A204.1 (cell line): ENCODE measurements at regions not wholly inside any gene's neighbourhood (a gene's known extent, or its start where the extent isn't known, plus 50 kb on each side); places are given as distances from the start of the nearest gene placed in this dataset.

Experiments
- FAIRE-seq: peaks from 2 replicates; lab custom pipeline; 2012; peaks lifted over from hg19 to GRCh38; lab: Jason Lieb, UNC

DNA sequence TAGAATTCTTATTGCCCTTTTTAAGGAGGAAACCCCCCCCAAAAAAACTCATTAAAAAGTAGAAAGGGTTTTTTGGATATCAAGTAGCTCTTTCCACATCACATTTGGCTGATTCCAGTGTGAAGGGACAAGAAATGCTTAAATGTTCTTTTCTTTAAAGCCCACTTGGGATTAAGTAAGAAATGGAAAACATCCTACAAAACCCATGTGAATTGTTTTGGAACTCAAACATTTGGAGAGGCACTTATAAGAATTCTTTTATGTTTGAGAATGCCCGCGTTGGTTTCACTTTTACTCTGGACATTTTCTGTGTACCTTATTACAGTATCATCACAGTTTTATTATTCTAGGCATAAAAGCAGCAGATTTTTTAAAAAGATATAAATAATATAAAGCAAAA, 301.1 kb upstream of the ACTBL2 start:
- FAIRE-seq = no peak

DNA sequence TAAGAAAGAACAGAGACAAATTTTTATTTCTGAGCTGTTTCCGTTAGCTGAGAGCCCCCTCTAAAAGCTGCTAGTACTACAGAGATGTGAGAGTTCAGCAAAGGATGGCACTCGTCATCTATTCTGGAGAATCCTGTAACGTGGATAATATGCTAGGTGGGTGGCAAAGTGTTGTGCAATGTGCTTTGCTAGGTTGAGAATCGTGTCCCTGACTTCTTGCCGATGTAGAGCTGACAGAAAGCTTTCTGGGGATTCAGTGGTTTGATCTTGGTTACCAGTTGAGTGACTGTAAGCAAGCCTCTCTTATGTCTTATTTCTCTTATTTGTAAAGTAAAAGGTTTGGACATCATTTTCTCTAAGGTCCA, 298.3 kb upstream of the ACTBL2 start:
- FAIRE-seq = no peak

DNA sequence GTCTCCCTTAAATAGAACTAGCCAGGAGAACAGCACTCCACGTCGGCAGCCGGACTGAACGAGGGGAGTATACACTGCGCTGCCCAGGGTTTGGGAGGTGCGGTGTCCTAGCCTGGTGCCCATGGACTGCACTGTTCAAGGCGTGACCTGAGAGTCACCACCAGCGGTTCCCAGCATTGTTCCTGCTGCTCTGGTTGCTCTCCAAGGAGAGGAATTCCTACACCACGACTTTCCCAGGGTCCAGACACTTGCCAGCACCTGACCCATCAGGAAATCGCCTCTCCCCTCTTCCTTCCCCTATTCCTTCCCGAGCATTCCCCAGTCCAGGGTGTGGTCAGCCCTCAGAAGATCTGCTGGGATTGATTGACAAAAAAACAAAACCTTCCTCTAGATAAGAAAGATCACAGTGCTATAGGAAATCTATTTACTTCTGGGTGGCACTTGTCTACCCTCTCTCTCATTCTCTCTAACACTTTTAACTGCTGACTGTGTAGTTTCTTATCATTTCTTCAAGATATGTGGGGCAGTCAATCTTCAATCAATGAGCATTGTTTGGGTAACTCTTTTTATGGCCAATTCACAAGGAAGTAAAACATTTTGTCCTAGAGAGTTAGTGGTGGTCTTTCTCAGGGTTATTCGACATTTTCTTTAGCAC, 297.8 kb upstream of the ACTBL2 start:
- no peak for FAIRE-seq

GRCh38 chr5:57779383-57780223, 297.0 kb upstream of the ACTBL2 start:
- FAIRE-seq = peak; percentile 97

- FAIRE-seq = no peak
Observed at GRCh38 chr5:57778501-57779091, 296.0 kb upstream of the ACTBL2 start.

- no peak for FAIRE-seq
Observed at GRCh38 chr5:57777174-57777581, 294.6 kb upstream of the ACTBL2 start.

- no peak for FAIRE-seq
Observed at GRCh38 chr5:57776035-57776434, 293.4 kb upstream of the ACTBL2 start.

- no peak for FAIRE-seq
Observed at GRCh38 chr5:57774439-57774838, 291.8 kb upstream of the ACTBL2 start.

DNA sequence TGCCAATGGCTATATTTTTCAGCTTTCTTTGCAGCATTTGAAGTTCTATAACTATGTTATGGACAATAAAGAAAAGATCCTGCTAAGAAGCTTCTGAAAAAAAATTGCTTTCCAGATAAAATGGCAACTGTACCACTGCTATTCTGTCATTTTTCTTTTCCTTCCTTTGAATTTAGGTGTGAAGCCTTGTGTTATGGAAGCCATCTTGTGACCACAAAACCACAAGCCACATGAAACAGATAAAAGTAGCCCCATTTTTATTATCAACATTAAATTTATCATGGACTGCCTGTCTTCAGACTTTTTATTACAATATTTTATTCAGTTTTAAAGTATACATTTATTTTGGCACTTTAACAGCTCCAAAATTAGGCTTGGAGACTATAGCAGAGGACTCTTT, 289.9 kb upstream of the ACTBL2 start:
- FAIRE-seq = no peak

GRCh38 chr5:57770039-57770438, 287.4 kb upstream of the ACTBL2 start:
- no peak for FAIRE-seq

DNA sequence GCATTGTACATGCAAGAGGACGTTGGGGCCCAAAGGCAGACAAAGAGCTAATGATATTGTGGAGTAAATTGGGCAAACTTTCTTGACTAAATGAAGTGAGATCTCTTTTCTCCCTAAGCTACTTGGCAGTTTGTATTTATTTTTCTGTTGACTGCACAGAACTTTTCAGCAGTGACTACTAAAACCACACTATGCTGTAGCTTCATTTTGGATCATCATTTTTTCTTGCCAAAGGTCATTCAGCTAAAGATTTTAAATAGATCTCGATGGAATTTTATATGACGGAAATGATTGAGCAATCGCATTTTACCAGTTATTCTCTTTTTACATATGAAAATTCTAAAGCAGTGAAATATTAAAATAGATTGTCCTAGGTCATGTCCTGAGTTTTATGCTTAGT, 286.1 kb upstream of the ACTBL2 start:
- FAIRE-seq = no peak

DNA sequence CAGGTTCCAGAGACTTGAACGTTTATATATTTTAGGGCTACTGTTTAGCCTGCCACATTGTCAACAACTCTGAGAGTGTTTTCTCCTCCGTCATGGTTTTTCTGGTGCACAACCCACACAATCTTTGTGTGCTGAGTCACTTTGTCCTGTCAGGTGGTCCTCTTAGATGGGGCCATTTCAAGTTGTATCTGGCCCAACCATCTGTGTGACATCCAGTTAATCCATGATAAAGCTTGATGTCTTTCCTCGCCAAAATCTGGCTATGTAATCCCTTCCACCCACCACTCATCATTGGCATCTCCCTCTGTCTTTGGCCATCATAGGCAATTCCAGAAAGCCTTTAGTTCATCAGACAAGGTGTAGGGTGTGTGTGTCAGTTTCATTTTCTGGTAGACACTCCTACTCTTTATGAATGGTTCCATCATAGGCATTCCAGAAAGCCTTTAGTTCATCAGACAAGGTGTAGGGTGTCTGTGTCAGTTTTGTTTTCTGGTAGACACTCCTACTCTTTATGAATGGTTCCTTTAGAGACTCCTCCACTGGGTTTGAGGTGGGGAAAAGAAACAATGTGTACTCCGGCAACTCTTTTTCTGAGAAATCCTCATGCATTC, 282.0 kb upstream of the ACTBL2 start:
- FAIRE-seq = no peak

DNA sequence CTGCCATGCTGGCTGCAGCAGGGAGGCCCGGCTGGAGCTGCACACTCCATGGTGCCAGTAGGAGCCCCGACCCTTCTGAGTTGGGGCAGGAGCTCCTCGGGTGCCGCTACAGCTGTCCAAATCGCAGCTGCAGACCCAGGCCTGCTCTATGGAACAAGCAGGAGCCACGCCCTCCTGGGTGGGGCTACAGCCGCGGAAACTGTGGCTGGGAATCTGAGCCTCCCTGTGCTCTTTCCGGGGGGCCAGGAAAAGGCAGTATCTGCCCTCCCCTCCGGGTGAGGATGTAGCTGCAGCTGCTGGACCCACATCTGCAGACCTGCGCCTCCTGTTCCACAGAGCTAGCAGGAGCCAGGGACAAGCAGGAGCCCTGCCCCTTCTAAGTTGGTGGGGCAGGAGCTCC, 278.9 kb upstream of the ACTBL2 start:
- FAIRE-seq = no peak

- FAIRE-seq = no peak
Observed at GRCh38 chr5:57754616-57755015, 272.0 kb upstream of the ACTBL2 start.

- FAIRE-seq = no peak
Observed at GRCh38 chr5:57753446-57753845, 270.8 kb upstream of the ACTBL2 start.

- FAIRE-seq = no peak
Observed at GRCh38 chr5:57751710-57752109, 269.1 kb upstream of the ACTBL2 start.

DNA sequence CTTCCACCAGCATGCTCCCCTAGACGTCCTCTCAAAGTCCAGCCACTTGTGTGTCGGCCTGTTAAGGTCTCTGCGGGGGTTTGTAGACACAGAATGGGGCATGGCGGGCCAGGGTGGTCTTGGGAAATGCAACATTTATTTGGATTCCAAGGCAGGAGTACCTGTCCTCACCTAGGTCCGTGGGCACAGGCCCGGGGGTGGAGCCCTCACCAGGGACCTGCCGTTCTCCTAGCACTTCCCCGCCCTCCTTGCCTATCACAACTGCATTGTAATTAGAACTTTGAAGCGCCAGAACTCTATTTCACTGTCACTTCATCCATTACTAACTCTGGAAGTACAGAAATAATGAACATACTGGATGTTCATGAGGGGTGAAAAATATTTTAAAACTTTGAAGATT, 268.3 kb upstream of the ACTBL2 start:
- FAIRE-seq = no peak

DNA sequence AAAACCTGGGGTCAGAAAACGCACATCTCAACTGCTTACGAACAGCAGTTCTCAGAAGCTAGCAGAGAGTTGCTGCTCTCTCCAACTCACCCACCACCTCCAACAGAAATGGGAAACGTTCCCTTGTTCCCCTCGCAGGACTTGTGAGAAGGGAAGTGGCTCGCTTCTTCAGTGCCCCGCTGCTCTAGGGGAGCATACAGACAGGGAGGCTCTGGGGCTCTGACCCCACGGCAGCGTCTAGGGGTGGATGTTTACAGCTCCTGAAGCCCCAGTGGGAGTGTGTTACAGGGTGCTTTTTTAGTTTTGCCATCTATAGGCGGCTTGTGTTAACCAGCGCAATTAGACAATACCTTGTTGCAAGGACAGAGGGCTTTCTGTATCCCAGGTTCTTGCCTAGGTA, 267.7 kb upstream of the ACTBL2 start:
- FAIRE-seq = no peak

DNA sequence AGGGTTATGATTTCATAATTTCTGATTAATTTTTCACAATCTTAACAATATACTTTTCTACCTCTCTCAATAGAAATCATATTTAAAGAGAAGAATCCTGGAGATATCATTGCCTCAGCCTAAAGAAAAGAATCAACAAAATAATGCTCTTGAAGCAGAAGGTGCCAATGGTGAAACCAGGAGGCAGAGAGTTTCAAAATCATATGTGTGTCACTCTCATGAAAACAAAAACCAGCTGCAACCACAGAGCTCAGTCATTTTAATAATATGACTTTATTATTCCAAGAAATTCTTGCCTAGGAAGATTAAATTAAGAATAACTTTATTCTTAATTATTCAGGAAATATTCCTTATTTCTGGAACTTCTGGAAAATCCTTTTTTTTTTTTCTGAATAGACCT, 266.8 kb upstream of the ACTBL2 start:
- no peak for FAIRE-seq

- no peak for FAIRE-seq
Observed at GRCh38 chr5:57745700-57746651, 263.4 kb upstream of the ACTBL2 start.

DNA sequence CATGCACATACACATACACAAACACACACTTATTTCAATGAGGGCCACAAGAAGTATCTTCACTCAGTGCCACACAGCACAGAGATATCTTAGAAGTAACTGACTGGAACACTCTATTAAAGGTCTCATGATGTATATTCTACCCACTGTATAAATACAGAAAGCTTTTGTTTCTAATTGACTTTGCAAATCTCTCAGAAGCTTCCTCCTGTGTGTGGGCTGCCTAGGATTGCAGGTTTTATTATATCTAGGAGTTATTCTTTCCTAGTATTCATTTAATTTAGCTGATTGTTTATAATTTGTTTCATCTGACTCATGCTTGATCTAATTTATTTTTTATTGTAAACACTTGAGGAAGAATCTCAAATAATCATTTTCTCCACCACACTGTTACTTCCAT, 262.4 kb upstream of the ACTBL2 start:
- no peak for FAIRE-seq

DNA sequence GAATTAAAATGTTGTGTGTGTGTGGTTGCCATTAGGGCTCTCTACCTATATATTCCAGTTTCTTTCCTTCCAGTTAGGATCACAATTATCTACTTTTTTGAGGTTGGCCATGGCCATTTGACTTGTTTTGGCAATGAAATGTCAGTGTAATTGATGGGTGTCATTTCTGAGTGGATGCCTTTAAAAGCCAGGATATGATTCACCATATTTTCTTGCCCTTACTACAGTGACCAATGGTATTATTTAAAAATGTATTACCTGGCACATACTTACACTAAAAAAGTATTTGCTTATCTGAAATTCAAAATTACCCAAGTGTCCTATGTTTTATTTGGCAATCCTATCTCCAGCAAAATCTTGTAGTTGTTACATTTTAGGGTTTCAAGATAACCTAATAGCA, 258.7 kb upstream of the ACTBL2 start:
- FAIRE-seq = no peak
